Fibroblast of lung (primary cell): ENCODE measurements at regions not wholly inside any gene's neighbourhood (a gene's known extent, or its start where the extent isn't known, plus 50 kb on each side); places are given as distances from the start of the nearest gene placed in this dataset.

Experiments
- DNase-seq, 2 donors: peaks; one replicate each; pipeline versions ENCODE4 v3.0.0 to v3.0.0-alpha.2; 2010; ENCODE audit warnings: low read depth in 2 of 2
- H2AFZ ChIP-seq: 2 replicates; pipeline ENCODE4 v1.5.1; 2012; ENCODE audit warnings: low read length, control low read depth, inconsistent platforms
- H3K27ac ChIP-seq: 2 replicates; pipeline ENCODE4 v1.5.1; 2011; ENCODE audit warnings: low read length, control low read depth; ENCODE audit not compliant: insufficient read depth
- H3K27me3 ChIP-seq: 2 replicates; pipeline ENCODE4 v1.5.1; 2011; ENCODE audit warnings: mild to moderate bottlenecking, low read length; ENCODE audit not compliant: control insufficient read depth, insufficient read depth
- H3K36me3 ChIP-seq: 2 replicates; pipeline ENCODE4 v1.5.1; 2011; ENCODE audit warnings: low read length; ENCODE audit not compliant: control insufficient read depth, insufficient read depth
- H3K4me1 ChIP-seq: 2 replicates; pipeline ENCODE4 v1.5.1; 2011; ENCODE audit warnings: low read length; ENCODE audit not compliant: control insufficient read depth, insufficient read depth; ENCODE audit errors: extremely low read depth
- H3K4me2 ChIP-seq: 2 replicates; pipeline ENCODE4 v1.5.1; 2011; ENCODE audit warnings: low read length, control low read depth; ENCODE audit not compliant: insufficient read depth; ENCODE audit errors: extremely low read depth
- H3K4me3 ChIP-seq, 4 experiments: fragments of 200-600 bp in 1 of 4; sonication (generic) in 1 of 4; replicated peaks in 1 of 4; 2 replicates each; pipeline ENCODE4 v1.5.1; 2011 to 2016; ENCODE audit warnings: low read length in 4 of 4, low read depth in 3 of 4, mild to moderate bottlenecking in 3 of 4, control low read depth in 2 of 4, inconsistent platforms in 1 of 4, mixed read lengths in 1 of 4; ENCODE audit not compliant: insufficient read depth in 1 of 4; ENCODE audit errors: control extremely low read depth in 1 of 4
- H3K79me2 ChIP-seq: 2 replicates; pipeline ENCODE4 v1.5.1; 2012; ENCODE audit warnings: mild to moderate bottlenecking, low read length, inconsistent platforms; ENCODE audit not compliant: control insufficient read depth, insufficient read depth
- H3K9ac ChIP-seq: 2 replicates; pipeline ENCODE4 v1.5.1; 2011; ENCODE audit warnings: mild to moderate bottlenecking, low read length, control low read depth; ENCODE audit not compliant: insufficient read depth
- H3K9me3 ChIP-seq: 2 replicates; pipeline ENCODE4 v1.5.1; 2012; ENCODE audit warnings: low read depth, low read length; ENCODE audit not compliant: control insufficient read depth, insufficient read depth
- H4K20me1 ChIP-seq: 2 replicates; pipeline ENCODE4 v1.5.1; 2011; ENCODE audit warnings: low read length; ENCODE audit not compliant: control insufficient read depth, insufficient read depth; ENCODE audit errors: extremely low read depth
- EZH2 ChIP-seq: IDR thresholded peaks from 2 replicates; pipeline ENCODE4 v1.5.1; 2012; ENCODE audit warnings: low read length, control low read depth, mild to moderate bottlenecking; ENCODE audit errors: missing control alignments
- TF ChIP-seq, protein P1 (sequence below), 2 donors: IDR thresholded peaks in 1 of 2; conservative IDR thresholded peaks in 1 of 2; 1 replicate in 1 of 2; 2 replicates in 1 of 2; pipeline ENCODE4 v1.5.1; 2011 to 2012; ENCODE audit warnings: low read length in 2 of 2, control low read depth in 1 of 2, inconsistent platforms in 1 of 2, low read depth in 1 of 2, mild to moderate bottlenecking in 1 of 2

DNA sequence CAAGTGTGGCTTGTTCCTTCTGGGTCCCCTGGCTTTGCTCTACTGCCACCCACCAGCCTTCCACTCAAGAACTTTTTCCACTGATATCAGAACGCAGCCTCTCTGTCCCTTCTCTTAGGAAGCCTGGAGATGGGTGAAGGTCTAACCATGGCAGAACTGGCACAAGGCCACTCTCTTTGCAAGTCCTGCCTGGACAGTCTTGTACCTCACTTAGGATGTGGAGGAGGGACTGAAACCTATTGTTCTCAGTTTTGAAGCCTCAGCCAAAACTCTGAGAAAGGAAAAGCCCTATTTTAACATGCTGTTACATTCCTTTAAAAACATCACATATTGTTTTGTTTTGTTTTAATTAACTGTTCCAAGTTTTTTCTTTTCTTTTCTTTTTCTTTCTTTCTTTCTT lies 58.9 kb upstream of the NCOA1 start:
- no peak overlapping the region for H3K9ac ChIP-seq
- H3K79me2 ChIP-seq, result no peaks in the 10 kb centered on the region
- no peaks in the 10 kb centered on the region for H3K27me3 ChIP-seq
- H3K4me1 ChIP-seq, result peaks cover 3% of the 10 kb centered on the region
- no peak overlapping the region for H3K4me3 ChIP-seq
- no peak overlapping the region for H2AFZ ChIP-seq
- no peaks in the 10 kb centered on the region for H3K36me3 ChIP-seq
- H3K4me2 ChIP-seq, result no peak overlapping the region
- no peaks in the 10 kb centered on the region for H4K20me1 ChIP-seq
- TF ChIP-seq, protein P1, sequence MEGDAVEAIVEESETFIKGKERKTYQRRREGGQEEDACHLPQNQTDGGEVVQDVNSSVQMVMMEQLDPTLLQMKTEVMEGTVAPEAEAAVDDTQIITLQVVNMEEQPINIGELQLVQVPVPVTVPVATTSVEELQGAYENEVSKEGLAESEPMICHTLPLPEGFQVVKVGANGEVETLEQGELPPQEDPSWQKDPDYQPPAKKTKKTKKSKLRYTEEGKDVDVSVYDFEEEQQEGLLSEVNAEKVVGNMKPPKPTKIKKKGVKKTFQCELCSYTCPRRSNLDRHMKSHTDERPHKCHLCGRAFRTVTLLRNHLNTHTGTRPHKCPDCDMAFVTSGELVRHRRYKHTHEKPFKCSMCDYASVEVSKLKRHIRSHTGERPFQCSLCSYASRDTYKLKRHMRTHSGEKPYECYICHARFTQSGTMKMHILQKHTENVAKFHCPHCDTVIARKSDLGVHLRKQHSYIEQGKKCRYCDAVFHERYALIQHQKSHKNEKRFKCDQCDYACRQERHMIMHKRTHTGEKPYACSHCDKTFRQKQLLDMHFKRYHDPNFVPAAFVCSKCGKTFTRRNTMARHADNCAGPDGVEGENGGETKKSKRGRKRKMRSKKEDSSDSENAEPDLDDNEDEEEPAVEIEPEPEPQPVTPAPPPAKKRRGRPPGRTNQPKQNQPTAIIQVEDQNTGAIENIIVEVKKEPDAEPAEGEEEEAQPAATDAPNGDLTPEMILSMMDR (conservative IDR thresholded peaks at IDR 0.05 in 1 of 2, IDR thresholded peaks at IDR 0.05 in 1 of 2; ENCODE audit: low read depth in 1 of 2, low read length in 2 of 2), result no peak
- TF ChIP-seq EZH2, result no peak
- H3K9me3 ChIP-seq, result no peaks in the 10 kb centered on the region
- no peak overlapping the region for H3K27ac ChIP-seq
- no peak for DNase-seq

DNA sequence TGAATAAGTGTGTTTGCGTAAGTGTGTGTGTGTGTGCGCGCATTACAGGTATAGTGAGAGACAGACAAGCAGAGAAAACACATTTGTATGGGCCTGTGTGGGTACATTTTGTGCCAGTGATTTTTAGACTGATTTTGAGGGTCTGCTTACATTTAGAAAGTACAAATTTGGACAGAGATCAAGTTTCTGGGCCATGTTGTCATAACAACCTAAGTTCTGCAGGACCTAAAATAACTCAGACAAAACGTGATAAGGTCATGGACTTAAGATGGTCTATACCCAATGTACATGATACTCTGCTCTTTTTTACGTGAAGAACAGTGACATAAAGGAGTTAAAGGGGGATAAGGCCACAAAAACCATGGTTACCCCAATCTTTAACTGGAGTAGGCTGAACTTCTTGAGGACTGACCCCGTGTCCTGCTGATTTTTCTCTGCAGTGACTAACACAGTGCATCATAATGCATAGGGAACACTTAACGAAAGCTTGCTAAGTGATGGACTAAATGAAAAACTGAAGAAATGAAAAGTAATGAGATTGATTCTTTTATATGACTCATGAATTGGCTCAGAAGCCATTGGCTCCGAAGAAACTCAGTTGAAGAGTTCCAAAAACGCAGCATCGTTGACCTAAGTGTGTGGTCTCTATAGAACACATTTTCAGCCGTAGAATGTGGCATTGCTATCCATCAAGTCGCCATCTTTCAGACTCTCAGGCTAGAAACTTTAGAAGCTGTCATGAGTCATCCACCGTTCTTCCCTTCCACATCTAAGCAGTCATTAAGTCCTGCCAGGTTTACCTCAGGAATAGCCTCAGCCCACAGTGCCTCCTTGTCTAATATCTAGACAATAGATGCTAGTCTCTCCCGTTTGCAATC lies 61.6 kb upstream of the NCOA1 start:
- no peak overlapping the region for H2AFZ ChIP-seq
- no peaks in the 10 kb centered on the region for H3K4me1 ChIP-seq
- H4K20me1 ChIP-seq, result no peaks in the 10 kb centered on the region
- no peak overlapping the region for H3K4me3 ChIP-seq
- no peak overlapping the region for H3K9ac ChIP-seq
- H3K27ac ChIP-seq, result no peak overlapping the region
- no peaks in the 10 kb centered on the region for H3K36me3 ChIP-seq
- DNase-seq, result peak; percentile 89 to 98
- no peaks in the 10 kb centered on the region for H3K27me3 ChIP-seq
- H3K79me2 ChIP-seq, result no peaks in the 10 kb centered on the region
- H3K4me2 ChIP-seq, result peak overlapping the region; percentile 40
- H3K9me3 ChIP-seq, result no peaks in the 10 kb centered on the region
- no peak for TF ChIP-seq EZH2
- TF ChIP-seq, protein P1 (conservative IDR thresholded peaks at IDR 0.05 in 1 of 2, IDR thresholded peaks at IDR 0.05 in 1 of 2; ENCODE audit: low read depth in 1 of 2, low read length in 2 of 2), result no peak

DNA sequence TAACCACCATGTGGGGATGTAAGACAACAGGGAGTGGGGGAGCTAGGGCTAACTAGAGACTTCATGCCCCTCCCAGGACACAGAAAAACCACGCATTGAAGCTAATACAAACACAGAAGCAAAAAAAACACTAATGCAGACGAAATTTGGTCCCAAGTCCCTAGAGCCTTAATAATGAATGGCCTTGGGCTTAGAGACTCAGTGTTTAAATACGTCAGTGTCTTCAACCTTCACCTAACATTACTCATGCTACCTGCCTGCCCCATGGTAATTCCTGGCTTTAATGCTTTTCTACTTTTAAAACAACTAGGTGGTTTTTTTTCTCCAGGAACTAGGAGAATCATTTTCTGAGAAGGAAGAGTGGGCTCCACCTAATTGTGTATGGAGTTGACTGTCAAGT lies 64.1 kb upstream of the ITSN2 start:
- Histone ChIP-seq H3K4me1 (no peaks in the 10 kb centered on the region), H3K27ac (no peak overlapping the region)

More for the DNA sequence above, 64.1 kb upstream of the ITSN2 start:
- H3K4me2 ChIP-seq, result no peak overlapping the region
- H3K79me2 ChIP-seq, result no peaks in the 10 kb centered on the region
- H3K36me3 ChIP-seq, result no peaks in the 10 kb centered on the region
- no peaks in the 10 kb centered on the region for H4K20me1 ChIP-seq
- no peak overlapping the region for H3K9ac ChIP-seq
- DNase-seq, result no peak
- no peak overlapping the region for H2AFZ ChIP-seq
- H3K27me3 ChIP-seq, result peaks cover 3% of the 10 kb centered on the region
- H3K4me3 ChIP-seq, result no peak overlapping the region
- no peaks in the 10 kb centered on the region for H3K9me3 ChIP-seq
- TF ChIP-seq EZH2, result no peak
- TF ChIP-seq, protein P1 (conservative IDR thresholded peaks at IDR 0.05 in 1 of 2, IDR thresholded peaks at IDR 0.05 in 1 of 2; ENCODE audit: low read depth in 1 of 2, low read length in 2 of 2), result no peak
